ENCODE measurements at regions not wholly inside any gene's neighbourhood (a gene's known extent, or its start where the extent isn't known, plus 50 kb on each side); places are given as distances from the start of the nearest gene placed in this dataset.
A peak's percentile ranks its signal among the peaks of the same experiment; 100 is the strongest.

DNA sequence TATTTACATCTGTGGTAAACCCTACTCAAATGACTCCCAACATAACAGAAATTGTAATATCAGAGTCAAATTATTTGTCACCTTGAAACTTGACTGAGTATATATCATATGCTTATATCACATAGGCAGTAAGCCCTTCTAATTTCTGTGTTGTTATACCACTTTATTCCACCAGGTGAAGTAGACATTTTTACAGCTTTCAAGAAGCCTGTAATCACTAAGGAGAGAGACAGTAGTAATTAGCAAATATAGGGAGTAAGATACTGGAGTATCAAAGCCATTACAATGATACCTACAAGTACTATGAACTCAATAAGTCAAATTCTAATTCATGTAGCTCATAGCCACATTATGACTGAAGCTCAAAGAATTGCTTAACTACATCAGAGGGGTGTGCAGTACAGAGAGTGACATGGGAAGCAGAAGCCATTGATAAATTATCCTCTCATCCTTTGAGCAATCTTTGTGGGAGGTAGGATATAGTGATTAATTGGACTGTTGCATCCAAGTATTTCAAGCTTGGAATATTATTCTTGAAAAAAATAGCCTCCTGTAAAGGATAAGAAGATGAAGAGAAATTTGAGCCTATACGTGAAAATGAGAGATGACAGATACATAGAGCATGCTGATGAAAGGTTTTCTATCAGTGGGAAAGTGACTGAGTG lies 1005.9 kb downstream of the ZPLD1 start:
- Histone ChIP-seq H3K9me3 (peaks cover 0 to 3% of the 10 kb centered on the region in 2 donors), H3K36me3 (no peaks in the 10 kb centered on the region), H3K27me3 (no peaks in the 10 kb centered on the region), H3K4me1 (no peaks in the 10 kb centered on the region), H3K27ac (no peak overlapping the region), H3K4me3 (no peak overlapping the region)
- no peak for ATAC-seq
- TF ChIP-seq, protein P1, sequence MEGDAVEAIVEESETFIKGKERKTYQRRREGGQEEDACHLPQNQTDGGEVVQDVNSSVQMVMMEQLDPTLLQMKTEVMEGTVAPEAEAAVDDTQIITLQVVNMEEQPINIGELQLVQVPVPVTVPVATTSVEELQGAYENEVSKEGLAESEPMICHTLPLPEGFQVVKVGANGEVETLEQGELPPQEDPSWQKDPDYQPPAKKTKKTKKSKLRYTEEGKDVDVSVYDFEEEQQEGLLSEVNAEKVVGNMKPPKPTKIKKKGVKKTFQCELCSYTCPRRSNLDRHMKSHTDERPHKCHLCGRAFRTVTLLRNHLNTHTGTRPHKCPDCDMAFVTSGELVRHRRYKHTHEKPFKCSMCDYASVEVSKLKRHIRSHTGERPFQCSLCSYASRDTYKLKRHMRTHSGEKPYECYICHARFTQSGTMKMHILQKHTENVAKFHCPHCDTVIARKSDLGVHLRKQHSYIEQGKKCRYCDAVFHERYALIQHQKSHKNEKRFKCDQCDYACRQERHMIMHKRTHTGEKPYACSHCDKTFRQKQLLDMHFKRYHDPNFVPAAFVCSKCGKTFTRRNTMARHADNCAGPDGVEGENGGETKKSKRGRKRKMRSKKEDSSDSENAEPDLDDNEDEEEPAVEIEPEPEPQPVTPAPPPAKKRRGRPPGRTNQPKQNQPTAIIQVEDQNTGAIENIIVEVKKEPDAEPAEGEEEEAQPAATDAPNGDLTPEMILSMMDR (IDR thresholded peaks at IDR 0.05), result peak in 1 of 2 donors; percentile 13
- intact Hi-C loops (cut with DNase I), result no loop called here
- no peak for DNase-seq

DNA sequence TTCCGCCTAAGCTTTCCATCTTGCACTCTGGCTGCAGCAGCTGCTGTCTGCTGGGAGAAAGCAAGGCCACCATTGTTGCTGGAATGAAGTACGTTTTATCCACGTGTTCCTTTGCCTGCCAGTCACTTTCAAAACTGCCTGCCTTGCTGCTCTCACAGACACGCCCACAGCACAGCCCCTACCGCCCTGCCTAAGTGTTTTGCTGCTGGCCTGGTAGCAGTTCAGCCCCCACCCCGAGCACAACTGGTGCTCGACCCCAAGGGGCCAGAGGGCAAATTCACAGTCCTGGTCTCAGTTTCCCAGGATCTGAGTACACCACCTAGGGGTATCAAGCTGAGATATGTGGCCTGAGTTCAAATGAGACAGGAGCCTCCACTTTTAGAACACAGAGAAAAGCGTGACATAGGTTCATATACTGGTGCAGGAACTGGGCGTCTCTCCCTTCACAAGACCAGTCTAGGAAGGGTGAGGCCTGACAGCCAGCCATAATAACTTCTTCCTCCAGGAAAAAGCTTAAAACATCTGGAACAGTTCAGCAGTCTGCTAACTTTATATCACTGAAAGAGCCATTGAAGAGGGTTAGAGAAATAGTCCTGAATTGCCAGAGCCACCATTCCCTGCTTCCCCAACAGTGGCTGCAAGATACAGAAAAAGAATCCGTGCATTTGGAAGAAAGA lies 1012.3 kb downstream of the ZPLD1 start:
- DNase-seq (no peak), ATAC-seq (no peak)
- Histone ChIP-seq H3K4me1 (no peaks in the 10 kb centered on the region), H3K9me3 (no peaks in the 10 kb centered on the region), H3K36me3 (no peaks in the 10 kb centered on the region), H3K27ac (no peak overlapping the region), H3K4me3 (no peak overlapping the region), H3K27me3 (no peaks in the 10 kb centered on the region)
- TF ChIP-seq, protein P1 (IDR thresholded peaks at IDR 0.05), result no peak
- intact Hi-C loops (cut with DNase I), result no loop called here

DNA sequence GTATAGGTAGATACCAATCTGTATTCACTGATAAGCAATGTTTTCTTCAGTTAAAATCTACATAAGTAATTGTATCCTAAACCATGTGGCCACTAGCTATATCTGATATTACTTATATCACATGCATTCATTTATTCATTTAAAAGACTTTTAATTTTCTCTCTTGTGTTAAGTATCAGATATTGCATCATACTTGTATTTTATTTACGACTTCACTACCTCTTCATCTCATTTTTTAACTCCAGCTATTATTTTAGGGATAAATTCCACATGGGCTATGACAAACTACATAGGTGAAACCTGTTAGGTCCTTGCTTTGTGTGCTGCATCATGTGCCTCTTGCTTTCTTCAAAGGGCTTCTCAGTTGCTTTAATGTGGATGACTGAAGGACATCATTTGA lies 1018.3 kb downstream of the ZPLD1 start:
- Histone ChIP-seq H3K4me3 (no peak overlapping the region), H3K9me3 (no peaks in the 10 kb centered on the region), H3K27ac (no peak overlapping the region), H3K27me3 (no peaks in the 10 kb centered on the region), H3K4me1 (no peaks in the 10 kb centered on the region), H3K36me3 (no peaks in the 10 kb centered on the region)
- intact Hi-C loops (cut with DNase I), result no loop called here
- TF ChIP-seq, protein P1 (IDR thresholded peaks at IDR 0.05), result no peak
- DNase-seq (no peak), ATAC-seq (no peak)

DNA sequence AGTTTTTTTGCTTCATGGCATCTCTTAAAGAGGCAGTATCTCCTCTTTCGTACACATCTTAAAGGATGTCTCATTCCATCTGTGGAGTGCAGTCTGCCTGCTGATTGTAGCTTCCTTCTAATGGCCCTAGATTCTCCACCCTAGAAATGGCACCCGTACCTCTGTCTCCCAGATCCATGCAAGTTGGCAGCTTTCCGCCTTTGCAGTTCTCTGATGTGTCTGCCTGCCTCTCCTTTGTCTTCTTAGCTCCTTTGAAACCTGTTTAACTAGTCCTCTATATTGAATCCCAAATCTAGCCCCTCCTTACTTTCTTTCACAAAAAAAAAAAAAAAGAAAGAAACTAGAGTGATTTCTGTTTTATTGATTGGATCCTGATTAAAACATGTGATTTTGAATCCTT lies 1025.0 kb downstream of the ZPLD1 start:
- intact Hi-C loops (cut with DNase I), result no loop called here
- TF ChIP-seq, protein P1 (IDR thresholded peaks at IDR 0.05), result no peak
- H3K4me1 ChIP-seq, result no peaks in the 10 kb centered on the region

DNA sequence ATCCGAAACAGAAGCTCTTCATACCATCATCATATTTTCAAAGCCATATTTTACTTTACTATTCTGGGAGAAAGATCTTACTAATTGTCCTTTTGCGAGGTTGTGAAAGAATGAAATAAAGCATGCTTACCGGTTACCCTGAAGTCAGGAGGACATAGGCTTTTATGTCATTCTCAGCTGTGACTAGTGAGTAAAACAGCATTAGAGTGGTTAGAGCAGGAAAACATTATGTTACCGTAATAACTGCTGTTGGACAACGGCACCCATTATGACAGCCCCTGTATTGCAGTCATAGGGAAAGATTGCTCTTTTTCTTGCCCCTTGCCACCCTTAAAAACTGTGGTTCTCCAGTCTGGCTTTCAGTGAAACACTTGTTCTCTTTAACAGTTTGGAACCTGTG lies 1035.7 kb downstream of the ZPLD1 start:
- TF ChIP-seq, protein P1 (IDR thresholded peaks at IDR 0.05), result no peak
- Histone ChIP-seq H3K27me3 (no peaks in the 10 kb centered on the region), H3K4me1 (no peaks in the 10 kb centered on the region), H3K4me3 (no peak overlapping the region), H3K36me3 (no peaks in the 10 kb centered on the region), H3K9me3 (no peaks in the 10 kb centered on the region), H3K27ac (no peak overlapping the region)
- intact Hi-C loops (cut with DNase I), result no loop called here
- ATAC-seq (no peak), DNase-seq (no peak)

More for the DNA sequence above, 1025.0 kb downstream of the ZPLD1 start:
- Histone ChIP-seq H3K36me3 (no peaks in the 10 kb centered on the region), H3K27me3 (no peaks in the 10 kb centered on the region), H3K27ac (no peak overlapping the region), H3K4me3 (no peak overlapping the region), H3K9me3 (peaks cover 0 to 2% of the 10 kb centered on the region in 2 donors)
- DNase-seq (no peak), ATAC-seq (no peak)

Data from left lung (tissue), 4 donors.